NCI-H2107 (cell line): ENCODE measurements at regions not wholly inside any gene's neighbourhood (a gene's known extent, or its start where the extent isn't known, plus 50 kb on each side); places are given as distances from the start of the nearest gene placed in this dataset.

Experiments used
- DNase-seq: peaks from one replicate; lab custom pipeline; 2025; lab: John Stamatoyannopoulos, UW

GRCh38 chr4:83722730-83723269 lies 186.9 kb downstream of the GPAT3 start:
- no peak for DNase-seq

- no peak for DNase-seq
Observed at GRCh38 chr4:83716874-83717273, 181.0 kb downstream of the GPAT3 start.

- no peak for DNase-seq
Observed at GRCh38 chr4:83712890-83713289, 177.0 kb downstream of the GPAT3 start.

- DNase-seq, result no peak
Observed at GRCh38 chr4:83709627-83710026, 173.7 kb downstream of the GPAT3 start.

GRCh38 chr4:83708500-83709175 lies 172.7 kb downstream of the GPAT3 start:
- no peak for DNase-seq

GRCh38 chr4:83704786-83705185 lies 168.9 kb downstream of the GPAT3 start:
- DNase-seq, result no peak

GRCh38 chr4:83703752-83704151 lies 167.8 kb downstream of the GPAT3 start:
- no peak for DNase-seq

- no peak for DNase-seq
Observed at GRCh38 chr4:83701041-83701440, 165.1 kb downstream of the GPAT3 start.

GRCh38 chr4:83699358-83699757 lies 163.4 kb downstream of the GPAT3 start:
- no peak for DNase-seq

- DNase-seq, result no peak
Observed at GRCh38 chr4:83692028-83692427, 156.1 kb downstream of the GPAT3 start.

GRCh38 chr4:83686166-83686565 lies 150.3 kb downstream of the GPAT3 start:
- DNase-seq, result no peak

GRCh38 chr4:83679692-83680091 lies 143.8 kb downstream of the GPAT3 start:
- no peak for DNase-seq

GRCh38 chr4:83679254-83679653 lies 143.3 kb downstream of the GPAT3 start:
- DNase-seq, result no peak

- no peak for DNase-seq
Observed at GRCh38 chr4:83677656-83678055, 141.7 kb downstream of the GPAT3 start.

GRCh38 chr4:83664741-83665140 lies 128.8 kb downstream of the GPAT3 start:
- DNase-seq, result no peak

- DNase-seq, result no peak
Observed at GRCh38 chr4:83664071-83664470, 128.2 kb downstream of the GPAT3 start.

- DNase-seq, result no peak
Observed at GRCh38 chr4:83662204-83662603, 126.3 kb downstream of the GPAT3 start.

- DNase-seq, result no peak
Observed at GRCh38 chr4:83661359-83661758, 125.5 kb downstream of the GPAT3 start.

- no peak for DNase-seq
Observed at GRCh38 chr4:83660578-83660977, 124.7 kb downstream of the GPAT3 start.

- no peak for DNase-seq
Observed at GRCh38 chr4:83658806-83659205, 122.9 kb downstream of the GPAT3 start.

GRCh38 chr4:83657336-83657735 lies 121.4 kb downstream of the GPAT3 start:
- DNase-seq, result no peak
